GM23248 (cell line): ENCODE measurements at regions not wholly inside any gene's neighbourhood (a gene's known extent, or its start where the extent isn't known, plus 50 kb on each side); places are given as distances from the start of the nearest gene placed in this dataset.

ENCODE experiments used
- DNase-seq: peaks from one replicate; pipeline ENCODE4 v3.0.0-alpha.2; 2015
- H2AFZ ChIP-seq: fragments of 200-600 bp; sonication (generic); 2 replicates; pipeline ENCODE4 v1.6.1; 2016; ENCODE audit warnings: antibody characterized with exemption
- H3F3A ChIP-seq: fragments of 200-600 bp; sonication (generic); 2 replicates; pipeline ENCODE4 v1.6.1; 2016; ENCODE audit warnings: mild to moderate bottlenecking, antibody characterized with exemption, mixed run types; ENCODE audit not compliant: insufficient read depth
- H3K27ac ChIP-seq: fragments of 200-600 bp; sonication (generic); 2 replicates; pipeline ENCODE4 v1.5.1; 2016; ENCODE audit warnings: mild to moderate bottlenecking
- H3K27me3 ChIP-seq: fragments of 200-600 bp; sonication (generic); replicated peaks from 2 replicates; pipeline ENCODE4 v1.6.1; 2016; ENCODE audit warnings: mild to moderate bottlenecking; ENCODE audit not compliant: insufficient read depth
- H3K36me3 ChIP-seq: fragments of 200-600 bp; sonication (generic); 2 replicates; pipeline ENCODE4 v1.6.1; 2016; ENCODE audit warnings: low read depth, mild to moderate bottlenecking
- H3K4me1 ChIP-seq: fragments of 200-600 bp; sonication (generic); 2 replicates; pipeline ENCODE4 v1.6.1; 2016; ENCODE audit warnings: mild to moderate bottlenecking; ENCODE audit not compliant: insufficient read depth
- H3K4me2 ChIP-seq: fragments of 200-600 bp; sonication (generic); one replicate; pipeline ENCODE4 v1.6.1; 2016; ENCODE audit warnings: mild to moderate bottlenecking; ENCODE audit not compliant: unreplicated experiment
- H3K4me3 ChIP-seq: fragments of 200-600 bp; sonication (generic); 2 replicates; pipeline ENCODE4 v1.5.1; 2016; ENCODE audit warnings: mild to moderate bottlenecking
- H3K79me2 ChIP-seq: fragments of 200-600 bp; sonication (generic); 2 replicates; pipeline ENCODE4 v1.6.1; 2016; ENCODE audit warnings: mild to moderate bottlenecking; ENCODE audit not compliant: insufficient read depth
- H3K9ac ChIP-seq: fragments of 200-600 bp; sonication (generic); 2 replicates; pipeline ENCODE4 v1.6.1; 2016; ENCODE audit warnings: mild to moderate bottlenecking
- H3K9me2 ChIP-seq: fragments of 200-600 bp; sonication (generic); 2 replicates; pipeline ENCODE4 v1.6.1; 2016; ENCODE audit warnings: mixed run types, mild to moderate bottlenecking, moderate library complexity; ENCODE audit not compliant: insufficient read depth
- H3K9me3 ChIP-seq: fragments of 200-600 bp; sonication (generic); one replicate; pipeline ENCODE4 v1.6.1; 2017; ENCODE audit warnings: low read depth
- H4K20me1 ChIP-seq: fragments of 200-600 bp; sonication (generic); 2 replicates; pipeline ENCODE4 v1.6.0; 2016; ENCODE audit not compliant: insufficient read depth
- EZH2 ChIP-seq: fragments of 200-600 bp; sonication (generic); IDR thresholded peaks from 2 replicates; pipeline ENCODE4 v1.6.1; 2018; ENCODE audit warnings: antibody characterized with exemption, mild to moderate bottlenecking; ENCODE audit not compliant: insufficient read depth, poor library complexity, severe bottlenecking
- EZH2phosphoT487 ChIP-seq: fragments of 200-600 bp; sonication (generic); IDR thresholded peaks from 2 replicates; pipeline ENCODE4 v1.6.1; 2018; ENCODE audit warnings: antibody characterized with exemption, moderate library complexity, mild to moderate bottlenecking, low read depth; ENCODE audit not compliant: insufficient read depth
- WGBS, 2 experiments: methylation state at CpG; one replicate each; pipeline ENCODE4 v1.1.6; 2015 to 2017; ENCODE audit warnings: low lambda C conversion rate in 2 of 2, low coverage in 1 of 2; ENCODE audit errors: missing lambda C conversion rate in 2 of 2; 5-methylcytosine and 5-hydroxymethylcytosine counted together
- in situ Hi-C: fragments of 300-500 bp; cut with MboI; formaldehyde crosslinking; loops from 2 replicates; pipeline ENCODE4 v1.15.0; 2020

DNA sequence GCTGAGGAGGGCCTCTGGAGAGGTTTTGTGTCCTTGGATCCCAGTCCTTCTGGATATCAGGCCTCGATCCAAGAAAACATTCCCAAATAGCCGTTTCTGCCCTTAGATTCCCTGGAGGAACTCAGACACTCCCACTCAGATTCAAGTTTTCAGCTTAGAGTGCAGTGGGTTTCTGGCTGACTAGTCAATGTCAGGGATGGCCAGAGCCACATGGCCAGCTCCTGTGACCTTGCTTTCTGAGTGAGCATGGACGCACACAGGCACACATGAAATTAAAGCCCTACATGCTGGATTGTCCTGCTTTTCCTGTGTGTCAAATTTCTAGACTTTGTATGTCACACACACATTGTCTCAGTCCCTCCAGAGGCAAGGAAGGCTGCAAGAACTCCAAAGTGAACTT, 86.2 kb downstream of the TNFAIP2 start:
- peaks cover 7% of the 10 kb centered on the region; the same call in 1 of the 2 replicates for H3K36me3 ChIP-seq
- DNase-seq = peak; percentile 12
- TF ChIP-seq EZH2 = no peak
- no peak for TF ChIP-seq EZH2phosphoT487
- H2AFZ ChIP-seq = no peak overlapping the region
- H3K4me2 ChIP-seq = peak overlapping the region; percentile 90
- WGBS, 2 experiments = 14 to 32% methylated on average over 3 of the region's 3 CpGs
- no peaks in the 10 kb centered on the region for H3K9me3 ChIP-seq
- H3F3A ChIP-seq = peaks cover 22% of the 10 kb centered on the region
- H3K9ac ChIP-seq = peak overlapping the region; percentile 98
- H3K9me2 ChIP-seq = no peaks in the 10 kb centered on the region
- in situ Hi-C loops = no loop called here
- H3K27ac ChIP-seq = peak overlapping the region; percentile 98
- H3K4me3 ChIP-seq = peak overlapping the region; percentile 91
- no peaks in the 10 kb centered on the region for H3K27me3 ChIP-seq
- H3K79me2 ChIP-seq = peaks cover 53% of the 10 kb centered on the region
- H4K20me1 ChIP-seq = no peaks in the 10 kb centered on the region
- H3K4me1 ChIP-seq = peaks cover 29% of the 10 kb centered on the region

DNA sequence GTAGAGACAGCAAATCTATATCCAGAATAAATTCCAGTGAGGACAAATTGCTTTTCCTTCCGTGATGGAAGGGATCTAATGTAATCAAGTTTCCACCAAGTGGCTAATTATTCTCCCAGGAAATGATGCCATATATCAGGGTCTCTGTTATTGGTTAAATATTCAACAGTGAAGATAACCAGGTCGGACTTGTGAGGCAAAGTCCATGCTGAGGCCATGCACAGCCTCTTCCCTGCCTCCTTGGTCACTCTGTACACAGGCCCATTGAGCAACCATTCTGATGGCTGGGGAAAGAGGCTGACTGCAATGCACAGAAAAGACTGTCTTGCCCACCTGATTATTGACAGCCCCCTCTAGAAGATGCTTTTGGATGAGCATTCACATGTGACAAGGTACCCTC, 90.1 kb downstream of the TNFAIP2 start:
- peaks cover 9% of the 10 kb centered on the region for H3F3A ChIP-seq
- WGBS, 2 experiments = 61 to 70% methylated on average over 2 of the region's 2 CpGs
- TF ChIP-seq EZH2phosphoT487 = no peak
- in situ Hi-C loops = no loop called here
- peaks cover 14% of the 10 kb centered on the region for H3K4me1 ChIP-seq
- no peaks in the 10 kb centered on the region for H3K27me3 ChIP-seq
- no peak overlapping the region for H3K27ac ChIP-seq
- peaks cover 34% of the 10 kb centered on the region for H3K79me2 ChIP-seq
- H3K4me2 ChIP-seq = no peak overlapping the region
- no peak overlapping the region for H2AFZ ChIP-seq
- H4K20me1 ChIP-seq = no peaks in the 10 kb centered on the region
- no peak for DNase-seq
- H3K9ac ChIP-seq = no peak overlapping the region
- H3K4me3 ChIP-seq = no peak overlapping the region
- H3K9me2 ChIP-seq = no peaks in the 10 kb centered on the region
- H3K36me3 ChIP-seq = peaks cover 7% of the 10 kb centered on the region; the same call in 1 of the 2 replicates
- H3K9me3 ChIP-seq = no peaks in the 10 kb centered on the region

DNA sequence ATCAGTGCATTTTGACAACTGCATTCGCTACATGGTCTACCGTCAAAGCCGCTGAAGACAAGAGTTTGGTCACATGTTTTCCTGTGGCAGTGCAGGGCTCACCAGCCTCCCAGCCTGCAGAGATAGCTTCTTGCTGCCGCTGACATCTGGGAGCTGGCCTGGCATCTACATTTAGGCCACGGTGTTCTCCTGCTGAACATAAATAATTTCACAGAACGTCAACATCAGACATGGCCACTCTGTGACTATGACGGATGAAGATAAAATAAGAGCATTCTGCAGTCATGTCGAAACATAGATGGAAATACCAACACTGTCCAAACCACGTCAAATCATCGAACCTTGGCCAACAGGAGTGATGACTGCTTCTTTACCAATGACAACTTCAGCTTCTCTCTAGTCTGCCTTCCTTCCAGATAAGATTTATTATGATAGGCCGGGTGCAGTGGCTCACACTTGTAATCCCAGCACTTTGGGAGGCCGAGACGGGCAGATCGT, 91.2 kb downstream of the TNFAIP2 start:
- Histone ChIP-seq H3K79me2 (peaks cover 24% of the 10 kb centered on the region), H4K20me1 (no peaks in the 10 kb centered on the region), H3K4me1 (peaks cover 4% of the 10 kb centered on the region), H2AFZ (no peak overlapping the region), H3F3A (0 out of 2 replicates have a peak, but pooled peaks cover 3% of the 10 kb centered on the region), H3K27me3 (no peaks in the 10 kb centered on the region), H3K36me3 (peaks cover 7% of the 10 kb centered on the region; the same call in 1 of the 2 replicates), H3K9me2 (no peaks in the 10 kb centered on the region), H3K9ac (no peak overlapping the region), H3K9me3 (no peaks in the 10 kb centered on the region), H3K4me2 (no peak overlapping the region), H3K27ac (no peak overlapping the region), H3K4me3 (no peak overlapping the region)
- TF ChIP-seq EZH2 = no peak
- TF ChIP-seq EZH2phosphoT487 = no peak
- in situ Hi-C loops = no loop called here
- no peak for DNase-seq
- 92 to 95% methylated on average over 14 of the region's 14 CpGs for WGBS, 2 experiments

DNA sequence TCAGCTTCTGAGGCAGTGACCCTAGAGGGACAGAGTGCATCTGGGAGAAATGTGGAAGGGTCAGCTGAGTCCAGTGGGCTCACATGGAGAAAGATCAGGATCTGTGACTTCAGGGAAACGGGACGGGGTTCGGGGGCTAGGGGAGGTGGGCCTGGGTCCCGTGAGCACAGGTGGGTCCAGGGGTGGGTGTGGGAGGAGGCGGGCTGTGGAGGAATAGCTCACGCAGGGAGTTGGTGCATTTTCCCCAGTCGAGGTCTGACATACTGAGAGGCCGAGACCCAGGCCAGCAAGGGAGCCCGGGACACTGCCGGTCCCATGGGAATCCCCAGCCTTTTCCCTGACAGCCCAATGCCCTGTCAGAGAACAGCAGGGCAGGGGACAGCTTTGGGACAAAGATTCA, 93.1 kb downstream of the TNFAIP2 start:
- Histone ChIP-seq H3K4me1 (no peaks in the 10 kb centered on the region), H3K9me2 (no peaks in the 10 kb centered on the region), H3K27me3 (no peaks in the 10 kb centered on the region), H4K20me1 (no peaks in the 10 kb centered on the region), H3K36me3 (0 out of 2 replicates have a peak, but pooled peaks cover 7% of the 10 kb centered on the region), H2AFZ (no peak overlapping the region), H3K4me2 (no peak overlapping the region), H3F3A (0 out of 2 replicates have a peak, but pooled peaks cover 3% of the 10 kb centered on the region), H3K4me3 (no peak overlapping the region), H3K27ac (no peak overlapping the region), H3K9me3 (no peaks in the 10 kb centered on the region), H3K79me2 (peaks cover 11% of the 10 kb centered on the region; the same call in 1 of the 2 replicates), H3K9ac (no peak overlapping the region)
- no peak for DNase-seq
- WGBS, 2 experiments = 89 to 92% methylated on average over 7 to 10 of the region's 10 CpGs
- in situ Hi-C loops = no loop called here
- TF ChIP-seq EZH2 (no peak), EZH2phosphoT487 (no peak)
